ENCODE measurements at regions not wholly inside any gene's neighbourhood (a gene's known extent, or its start where the extent isn't known, plus 50 kb on each side); places are given as distances from the start of the nearest gene placed in this dataset.

GRCh38 chr2:62309081-62309464 lies 113.2 kb downstream of the B3GNT2 start:
- Mint-ChIP-seq H3K4me3 (no peak overlapping the region), H3K9me3 (no peaks in the 10 kb centered on the region), H3K27me3 (no peaks in the 10 kb centered on the region), H3K27ac (no peak overlapping the region), H3K36me3 (ENCODE audit: low read depth) (no peaks in the 10 kb centered on the region), H3K4me1 (peaks cover 70% of the 10 kb centered on the region)
- DNase-seq, result no peak
- no peak for ATAC-seq (ENCODE audit: low read depth)
- TF ChIP-seq CTCF (IDR thresholded peaks at IDR 0.05), result no peak
- ChIA-PET POLR2A (interaction anchor here (0.8 kb wide), 1 partner anchor 179 kb away, joined by 11 read pairs; no protein-coding TSS in a partner anchor), CTCF (no interaction called here)
- intact Hi-C loops (cut with micrococcal nuclease), result loop anchor here (2.0 to 5.0 kb wide), 2 partner anchors 14 to 33 kb away; no protein-coding TSS in a partner anchor

- Mint-ChIP-seq H3K36me3 (ENCODE audit: low read depth) (no peaks in the 10 kb centered on the region), H3K9me3 (no peaks in the 10 kb centered on the region), H3K27me3 (no peaks in the 10 kb centered on the region), H3K4me3 (no peak overlapping the region), H3K27ac (peak overlapping the region; percentile 62), H3K4me1 (peaks cover 75% of the 10 kb centered on the region)
- intact Hi-C loops (cut with micrococcal nuclease), result loop anchor here (2.0 to 5.0 kb wide), 2 partner anchors 15 to 35 kb away; no protein-coding TSS in a partner anchor
- CTCF ChIA-PET, result no interaction called here
- POLR2A ChIA-PET, result no interaction called here
- no peak for DNase-seq
- no peak for TF ChIP-seq CTCF (IDR thresholded peaks at IDR 0.05)
- ATAC-seq (ENCODE audit: low read depth), result no peak
Observed at GRCh38 chr2:62307469-62308389, 111.8 kb downstream of the B3GNT2 start.

- ChIA-PET CTCF (no interaction called here), POLR2A (no interaction called here)
- no peaks in the 10 kb centered on the region for H3K36me3 Mint-ChIP-seq (ENCODE audit: low read depth)
- H3K27ac Mint-ChIP-seq, result peak overlapping the region; percentile 62
- no peak for TF ChIP-seq CTCF (IDR thresholded peaks at IDR 0.05)
- peak overlapping the region; percentile 42 for H3K4me3 Mint-ChIP-seq
- H3K27me3 Mint-ChIP-seq, result no peaks in the 10 kb centered on the region
- no peaks in the 10 kb centered on the region for H3K9me3 Mint-ChIP-seq
- ATAC-seq (ENCODE audit: low read depth), result peak; percentile 64
- intact Hi-C loops (cut with micrococcal nuclease), result loop anchor here (5.0 kb wide), 1 partner anchor 35 kb away; no protein-coding TSS in a partner anchor
- DNase-seq, result no peak
- H3K4me1 Mint-ChIP-seq, result peaks cover 78% of the 10 kb centered on the region
Observed at GRCh38 chr2:62306751-62307468, 111.0 kb downstream of the B3GNT2 start.

DNA sequence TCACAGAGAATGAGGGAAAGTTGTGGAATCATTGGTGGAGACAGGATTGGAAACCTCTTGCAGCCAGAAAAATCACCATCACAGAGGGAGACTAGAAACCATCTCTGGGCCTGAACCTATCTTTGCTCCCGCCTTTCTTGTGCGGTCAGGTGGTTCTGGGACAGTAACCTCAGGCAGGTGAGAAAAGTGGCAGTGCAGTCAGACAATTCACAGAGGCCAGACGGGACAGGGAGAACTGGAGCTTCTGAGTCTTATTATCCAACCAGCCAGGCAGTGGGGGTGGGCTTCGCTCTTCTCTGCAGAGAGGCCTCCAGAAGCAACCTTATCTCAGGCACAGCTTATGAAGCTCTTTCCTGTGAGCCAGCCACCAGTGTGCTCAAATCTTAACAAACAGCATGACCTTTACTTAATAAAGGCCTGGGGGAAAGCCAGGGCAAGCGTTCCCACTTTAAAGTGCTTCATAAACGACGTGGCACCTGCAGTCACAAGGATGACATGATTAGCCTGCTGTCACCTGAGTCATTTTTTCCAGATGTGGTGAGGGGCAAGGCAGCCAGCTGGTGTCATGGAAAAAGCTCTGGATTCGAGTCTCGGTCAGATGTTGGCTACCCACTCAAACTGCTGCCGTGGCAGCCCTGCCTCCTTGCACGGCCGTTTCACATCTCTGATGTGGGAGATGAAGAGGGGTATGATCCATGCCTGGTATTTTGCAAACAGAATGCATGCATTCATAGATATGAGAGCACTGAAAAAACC lies 109.7 kb downstream of the B3GNT2 start:
- CTCF ChIA-PET, result no interaction called here
- POLR2A ChIA-PET, result interaction anchor here (0.8 kb wide), 1 partner anchor 8 kb away, joined by 3 read pairs; no protein-coding TSS in a partner anchor

More for the DNA sequence above, 109.7 kb downstream of the B3GNT2 start:
- Mint-ChIP-seq H3K4me3 (no peak overlapping the region), H3K36me3 (ENCODE audit: low read depth) (no peaks in the 10 kb centered on the region), H3K27me3 (no peaks in the 10 kb centered on the region), H3K9me3 (no peaks in the 10 kb centered on the region), H3K27ac (no peak overlapping the region), H3K4me1 (peaks cover 69% of the 10 kb centered on the region)
- intact Hi-C loops (cut with micrococcal nuclease), result loop anchor here (5.0 kb wide), 1 partner anchor 37 kb away; no protein-coding TSS in a partner anchor
- no peak for ATAC-seq (ENCODE audit: low read depth)
- no peak for TF ChIP-seq CTCF (IDR thresholded peaks at IDR 0.05)
- no peak for DNase-seq

Measured in activated B cell treated with CpG ODN at 0.5 μM for 24 hours (primary cell).